HG02610 (cell line): ENCODE measurements at regions not wholly inside any gene's neighbourhood (a gene's known extent, or its start where the extent isn't known, plus 50 kb on each side); places are given as distances from the start of the nearest gene placed in this dataset.

Source experiments
- ATAC-seq: cut with Tn5 transposase; IDR thresholded peaks from one replicate; pipeline ENCODE4 v1.9.1; 2021; ENCODE audit warnings: mild to moderate bottlenecking, moderate library complexity; ENCODE audit not compliant: unreplicated experiment

DNA sequence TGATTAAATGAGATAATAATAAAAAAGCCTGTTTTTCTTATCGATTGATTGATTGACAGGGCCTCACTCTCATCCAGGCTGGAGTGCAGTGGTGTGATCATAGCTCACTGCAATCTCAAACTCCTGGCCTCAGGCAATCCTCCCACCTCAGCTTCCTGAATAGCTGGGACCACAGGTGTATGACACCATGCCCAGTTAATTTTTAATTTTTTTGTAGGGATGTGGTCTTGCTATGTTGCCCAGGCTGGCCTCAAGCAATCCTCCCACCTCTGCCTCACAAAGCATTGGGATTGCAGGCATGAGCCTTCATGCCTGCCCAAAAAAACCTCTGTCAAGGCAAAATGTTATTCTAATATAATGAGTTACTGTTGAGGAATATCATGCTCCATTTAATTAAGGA is 346.4 kb upstream of the DAB1 start:
- ATAC-seq, result no peak

GRCh38 chr1:57761628-57762027 is 337.8 kb upstream of the DAB1 start:
- no peak for ATAC-seq

- no peak for ATAC-seq
Observed at GRCh38 chr1:57752843-57753242, 329.0 kb upstream of the DAB1 start.

- no peak for ATAC-seq
Observed at GRCh38 chr1:57748719-57749118, 324.9 kb upstream of the DAB1 start.

- no peak for ATAC-seq
Observed at GRCh38 chr1:57747818-57748217, 324.0 kb upstream of the DAB1 start.

GRCh38 chr1:57741521-57741920 is 317.7 kb upstream of the DAB1 start:
- ATAC-seq, result peak; percentile 92

- ATAC-seq, result no peak
Observed at GRCh38 chr1:57736940-57737339, 313.1 kb upstream of the DAB1 start.

DNA sequence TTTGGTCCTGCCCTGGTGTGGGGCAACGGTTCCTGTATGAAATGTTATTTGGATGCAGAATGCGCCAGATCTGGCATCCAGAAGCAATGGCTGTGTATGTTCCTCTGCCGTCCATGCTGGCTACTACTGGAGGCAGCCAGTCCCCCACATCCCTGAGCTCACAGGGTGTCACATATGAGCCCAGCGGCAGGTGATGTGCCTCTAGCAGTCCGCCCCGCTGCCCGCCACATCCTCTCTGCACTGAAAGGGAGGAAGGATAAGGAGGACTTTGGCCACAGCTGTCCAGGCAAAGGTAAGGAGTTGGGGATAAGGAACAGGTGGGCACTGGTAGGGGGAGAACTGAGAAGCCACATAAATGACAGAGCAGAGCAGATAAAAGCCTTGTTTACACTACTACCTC is 305.3 kb upstream of the DAB1 start:
- no peak for ATAC-seq

DNA sequence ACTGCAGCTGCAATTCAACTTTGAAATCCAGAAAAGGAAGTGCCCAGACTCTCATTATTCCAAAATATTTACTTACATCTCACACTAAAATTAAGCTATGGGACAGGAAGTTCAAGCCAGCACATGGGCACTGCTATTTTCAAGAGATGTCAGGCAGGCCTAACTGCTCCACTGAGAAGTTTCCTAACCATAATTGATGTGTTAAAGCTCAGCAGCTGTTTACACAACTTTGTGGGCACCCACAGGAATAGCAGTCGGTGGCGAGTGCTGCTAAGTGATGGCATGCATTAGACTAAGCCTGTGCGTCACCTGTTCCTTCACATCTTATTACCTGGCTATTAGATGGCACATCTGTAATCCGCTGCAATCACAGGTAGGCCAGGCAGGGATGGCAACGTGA is 303.3 kb upstream of the DAB1 start:
- no peak for ATAC-seq

GRCh38 chr1:57725318-57725717 is 301.5 kb upstream of the DAB1 start:
- ATAC-seq, result no peak

DNA sequence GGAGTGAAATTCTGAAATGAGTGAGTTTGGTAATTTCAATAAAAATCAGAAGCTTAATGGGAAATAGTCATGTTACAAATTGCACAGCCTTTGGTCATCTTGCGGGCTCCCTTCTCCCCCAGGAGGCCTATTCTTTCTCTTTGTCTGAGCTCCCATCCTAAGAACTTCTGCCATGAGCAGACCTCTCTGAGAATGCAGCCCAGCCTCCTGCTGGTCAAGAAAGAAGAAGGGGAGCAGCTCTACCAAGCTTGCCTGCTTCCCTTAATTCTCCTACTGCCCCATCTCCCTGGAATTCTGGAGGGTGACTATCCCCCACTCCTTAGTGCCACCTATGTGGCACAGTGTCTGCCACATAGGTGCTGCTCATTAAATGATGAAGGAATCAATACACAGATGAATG is 300.7 kb upstream of the DAB1 start:
- ATAC-seq, result no peak

DNA sequence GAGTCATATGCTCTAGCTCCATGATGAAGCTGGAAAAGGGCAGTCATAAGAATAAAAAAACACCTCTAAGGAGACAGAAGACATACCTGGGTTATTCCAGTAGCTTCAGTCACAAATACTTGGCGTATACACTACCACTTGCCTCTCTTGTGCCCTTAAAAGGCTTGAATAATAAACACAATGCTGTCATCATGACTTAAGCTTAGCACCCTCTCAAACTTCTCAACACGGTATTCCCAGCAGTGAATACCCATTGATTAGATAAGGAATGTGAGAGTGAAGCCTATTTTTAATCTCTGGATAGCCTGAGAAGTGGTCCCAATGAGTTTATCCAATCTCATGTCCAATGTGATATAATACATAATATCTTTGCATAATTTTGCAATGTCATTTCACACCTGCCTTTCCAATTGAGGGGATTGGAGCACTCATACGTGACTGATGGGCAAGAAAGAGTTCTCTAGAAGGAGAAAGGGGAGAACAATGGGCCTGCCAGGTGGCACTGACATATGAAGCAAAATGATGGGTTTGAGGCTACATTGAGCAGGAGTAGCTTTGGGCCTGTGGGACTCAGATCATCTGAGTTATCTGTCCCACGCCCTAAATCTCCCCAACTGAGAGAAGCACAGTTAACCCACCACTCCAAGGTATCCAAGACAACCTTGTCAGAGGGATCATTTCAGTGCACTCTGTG is 298.6 kb upstream of the DAB1 start:
- no peak for ATAC-seq

- ATAC-seq, result no peak
Observed at GRCh38 chr1:57721001-57721400, 297.1 kb upstream of the DAB1 start.

DNA sequence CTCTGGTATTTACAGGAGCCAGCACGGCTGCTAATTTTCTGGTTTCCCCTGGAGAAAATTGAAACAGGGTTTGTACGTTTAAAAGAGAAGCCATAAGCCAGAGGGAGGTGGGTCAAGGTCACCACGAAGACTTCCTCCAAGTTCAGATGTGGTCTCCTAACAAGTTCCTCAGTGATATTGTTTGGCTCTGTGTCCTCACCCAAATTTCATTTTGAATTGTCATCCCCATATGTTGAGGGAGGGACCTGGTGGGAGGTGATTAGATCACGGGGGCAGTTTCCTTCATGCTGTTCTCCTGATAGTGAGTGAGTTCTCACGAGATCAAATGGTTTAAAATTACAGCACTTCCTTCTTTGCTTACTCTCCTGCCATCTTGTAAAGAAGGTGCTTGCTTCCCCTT is 295.4 kb upstream of the DAB1 start:
- ATAC-seq, result no peak

DNA sequence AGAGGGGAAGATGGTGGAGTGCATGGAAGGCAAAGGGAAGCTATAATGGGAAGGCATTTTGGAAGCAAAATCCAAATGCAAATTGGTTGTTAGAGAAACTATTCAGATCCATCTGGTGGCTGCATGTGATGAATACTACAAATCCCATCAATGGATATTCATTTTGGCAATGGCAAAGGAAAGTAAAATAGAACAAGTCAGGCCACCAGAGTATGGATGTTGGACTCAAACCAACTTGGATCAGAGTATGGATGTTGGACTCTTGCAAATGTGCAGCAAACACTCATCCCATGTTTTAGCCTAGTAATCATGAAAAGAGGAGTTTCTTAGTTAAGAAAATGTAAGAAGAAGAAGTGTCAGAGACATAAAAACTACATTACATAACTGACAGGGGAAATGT is 289.6 kb upstream of the DAB1 start:
- ATAC-seq, result no peak

DNA sequence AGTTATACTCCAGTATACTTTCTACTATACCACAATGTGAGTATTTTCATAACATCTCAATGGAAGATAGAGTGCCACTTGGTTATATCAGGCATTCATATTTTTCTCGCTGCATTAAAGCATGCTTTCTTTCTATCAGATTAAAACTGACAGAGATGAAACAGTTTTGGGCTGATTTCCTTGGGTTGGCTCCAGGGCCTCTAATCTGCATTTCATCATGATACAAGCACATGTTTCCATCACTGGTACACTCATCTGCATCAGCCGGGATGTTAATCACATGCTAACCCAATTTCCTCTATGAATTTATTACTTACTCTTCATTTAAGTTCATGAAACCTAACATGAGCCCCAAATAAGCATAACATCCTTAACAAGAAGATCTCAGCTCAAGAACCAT is 289.0 kb upstream of the DAB1 start:
- no peak for ATAC-seq

- no peak for ATAC-seq
Observed at GRCh38 chr1:57711326-57711725, 287.5 kb upstream of the DAB1 start.

GRCh38 chr1:57707631-57708030 is 283.8 kb upstream of the DAB1 start:
- no peak for ATAC-seq

DNA sequence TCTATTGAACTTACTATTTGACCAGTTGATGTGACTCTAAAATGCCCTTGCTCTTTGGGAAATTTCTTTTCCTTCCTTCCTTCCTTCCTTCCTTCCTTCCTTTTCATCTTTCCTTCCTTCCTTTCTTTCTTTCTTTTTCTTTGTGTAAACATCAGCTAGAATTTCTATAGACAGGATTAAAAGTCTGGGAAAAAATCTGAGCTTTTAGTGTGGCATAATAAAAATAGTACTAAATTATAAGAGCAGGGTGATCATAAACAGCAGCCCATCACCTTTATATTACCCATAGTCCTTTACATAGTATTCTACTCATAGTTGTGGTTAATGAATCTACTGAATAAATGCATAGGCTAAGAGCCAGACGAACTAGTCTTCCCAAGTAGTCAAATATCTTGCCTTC is 281.0 kb upstream of the DAB1 start:
- no peak for ATAC-seq

GRCh38 chr1:57704231-57704630 is 280.4 kb upstream of the DAB1 start:
- ATAC-seq, result no peak

- no peak for ATAC-seq
Observed at GRCh38 chr1:57696904-57697303, 273.0 kb upstream of the DAB1 start.

DNA sequence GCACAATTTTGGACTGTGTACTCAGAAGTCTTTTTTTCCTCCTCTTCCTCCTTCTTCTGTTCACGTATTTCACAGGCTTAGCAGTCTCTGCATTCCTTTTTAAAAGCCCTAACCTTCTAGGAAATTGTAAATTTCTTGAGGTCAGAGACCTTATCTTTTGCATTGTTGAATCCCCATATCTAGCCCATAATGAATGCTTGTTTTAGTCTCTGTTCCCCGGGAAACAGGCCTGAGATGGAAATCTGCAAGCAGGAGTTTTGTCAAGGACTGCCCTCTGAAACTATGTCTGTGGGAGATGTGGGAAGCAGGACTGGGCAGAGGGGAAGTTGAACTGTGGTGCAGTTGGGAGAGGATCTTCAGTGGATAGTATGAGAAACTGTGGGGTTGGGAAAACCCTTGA is 272.2 kb upstream of the DAB1 start:
- ATAC-seq, result no peak

- no peak for ATAC-seq
Observed at GRCh38 chr1:57686306-57686705, 262.4 kb upstream of the DAB1 start.
